H1 (cell line): ENCODE measurements at regions not wholly inside any gene's neighbourhood (a gene's known extent, or its start where the extent isn't known, plus 50 kb on each side); places are given as distances from the start of the nearest gene placed in this dataset.

Experiments
- EP300 ChIP-seq, 2 experiments: IDR thresholded peaks; 1 replicate in 1 of 2; 2 replicates in 1 of 2; pipeline ENCODE4 v1.6.1; 2011 to 2012; ENCODE audit warnings: low read depth in 2 of 2, low read length in 2 of 2, mild to moderate bottlenecking in 2 of 2, borderline replicate concordance in 1 of 2, inconsistent platforms in 1 of 2, moderate library complexity in 1 of 2
- HDAC6 ChIP-seq: IDR thresholded peaks from one replicate; pipeline ENCODE4 v1.7.1; 2012; ENCODE audit warnings: low read depth, mild to moderate bottlenecking, inconsistent platforms, low read length, moderate library complexity
- MAFK ChIP-seq: IDR thresholded peaks from 2 replicates; pipeline ENCODE4 v1.6.1; 2012; ENCODE audit warnings: low read depth, mild to moderate bottlenecking, improper control_type of control experiment, low read length
- SAP30 ChIP-seq: fragments of 300-600 bp; sonication (generic); IDR thresholded peaks from 2 replicates; pipeline ENCODE4 v1.7.1; 2012; ENCODE audit warnings: low read length, moderate library complexity, mild to moderate bottlenecking, inconsistent platforms; ENCODE audit not compliant: insufficient read depth, insufficient replicate concordance
- SP2 ChIP-seq: IDR thresholded peaks from 2 replicates; pipeline ENCODE4 v1.6.1; 2012; ENCODE audit warnings: mild to moderate bottlenecking, low read length, inconsistent platforms
- TF ChIP-seq, protein P1 (sequence below): IDR thresholded peaks from 2 replicates; pipeline ENCODE4 v1.6.1; 2012; ENCODE audit warnings: inconsistent platforms

- TF ChIP-seq, protein P1, sequence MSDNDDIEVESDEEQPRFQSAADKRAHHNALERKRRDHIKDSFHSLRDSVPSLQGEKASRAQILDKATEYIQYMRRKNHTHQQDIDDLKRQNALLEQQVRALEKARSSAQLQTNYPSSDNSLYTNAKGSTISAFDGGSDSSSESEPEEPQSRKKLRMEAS: no peak
- no peak for TF ChIP-seq SP2
- no peak for TF ChIP-seq SAP30
- TF ChIP-seq EP300 (IDR thresholded peaks at IDR 0.05; ENCODE audit: borderline replicate concordance in 1 of 2, low read depth in 2 of 2, low read length in 2 of 2): no peak
- TF ChIP-seq MAFK: no peak
- TF ChIP-seq HDAC6: no peak
- TF ChIP-seq, all 59 proteins: peak for 0
These were observed 446.6 kb downstream of the RPS29 start (continued) for GRCh38 chr14:49139593-49139992.
